COLO668 (cell line): ENCODE measurements at regions not wholly inside any gene's neighbourhood (a gene's known extent, or its start where the extent isn't known, plus 50 kb on each side); places are given as distances from the start of the nearest gene placed in this dataset.

ENCODE experiments used
- DNase-seq: peaks from one replicate; lab custom pipeline; 2025; ENCODE audit not compliant: unreplicated experiment; lab: John Stamatoyannopoulos, UW

DNA sequence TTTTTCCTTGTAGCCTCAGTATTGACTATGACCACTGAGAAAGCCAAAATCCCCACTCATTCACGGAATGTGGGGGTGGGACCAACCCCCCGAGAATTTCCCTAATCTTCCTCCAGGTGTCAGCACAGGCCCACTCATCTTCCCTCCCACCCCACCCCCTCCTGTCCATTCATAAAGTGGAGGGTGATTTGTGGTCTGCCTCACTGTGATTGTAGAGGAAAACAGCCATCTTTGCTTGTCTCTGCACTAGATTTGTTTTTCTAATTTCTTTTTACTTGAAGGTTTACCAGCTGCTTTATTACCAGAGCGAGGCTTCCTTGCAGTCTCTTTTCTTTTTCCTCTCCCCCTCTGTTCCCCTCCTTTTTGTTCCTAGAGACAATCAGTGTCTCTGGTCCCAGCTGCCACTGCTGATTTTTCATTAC lies 171.8 kb downstream of the ICOS start:
- DNase-seq, result no peak

DNA sequence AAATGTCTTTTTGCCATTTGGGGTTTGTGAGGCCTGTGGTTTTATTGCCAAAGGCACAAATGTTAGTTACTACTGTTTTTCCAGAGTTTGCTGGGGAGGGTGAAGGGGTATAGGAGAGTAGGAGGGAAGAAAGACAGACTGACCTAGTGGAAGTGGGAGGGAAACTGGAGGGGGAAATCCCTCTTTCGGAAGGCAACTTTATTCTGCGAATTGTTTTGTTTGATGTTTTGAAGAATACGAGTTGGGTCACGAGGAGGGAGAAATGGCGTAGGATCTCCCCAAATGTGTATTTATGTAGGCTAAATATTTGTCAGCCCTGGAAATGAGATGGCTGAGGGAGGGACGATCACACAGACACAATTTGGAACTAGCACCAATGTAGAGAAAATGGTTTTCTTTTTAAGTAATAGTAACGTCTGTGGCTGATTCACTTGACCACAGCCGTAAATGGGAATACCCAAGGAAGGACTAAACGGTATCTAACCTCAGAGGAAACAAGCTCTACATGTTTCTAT lies 172.3 kb downstream of the ICOS start:
- DNase-seq, result no peak

DNA sequence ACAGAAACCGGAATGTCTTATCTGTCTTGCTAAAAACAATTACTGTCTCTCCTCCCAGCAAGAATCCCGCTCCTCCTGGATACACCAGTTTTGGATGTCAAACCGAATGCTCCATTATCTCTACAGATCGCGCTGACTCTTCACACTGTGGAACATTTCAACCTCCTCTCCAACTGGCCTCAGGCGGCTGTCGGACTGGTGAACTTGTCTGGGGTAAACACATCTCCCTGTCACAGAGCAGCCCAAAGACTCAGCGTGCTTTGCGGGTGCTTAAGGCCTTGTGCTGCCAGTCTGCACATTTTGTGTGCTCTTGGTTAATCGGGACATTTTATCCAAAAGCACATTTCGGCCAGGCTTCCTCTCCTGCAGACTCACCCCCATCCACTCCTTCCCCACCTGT lies 173.1 kb downstream of the ICOS start:
- DNase-seq, result no peak

DNA sequence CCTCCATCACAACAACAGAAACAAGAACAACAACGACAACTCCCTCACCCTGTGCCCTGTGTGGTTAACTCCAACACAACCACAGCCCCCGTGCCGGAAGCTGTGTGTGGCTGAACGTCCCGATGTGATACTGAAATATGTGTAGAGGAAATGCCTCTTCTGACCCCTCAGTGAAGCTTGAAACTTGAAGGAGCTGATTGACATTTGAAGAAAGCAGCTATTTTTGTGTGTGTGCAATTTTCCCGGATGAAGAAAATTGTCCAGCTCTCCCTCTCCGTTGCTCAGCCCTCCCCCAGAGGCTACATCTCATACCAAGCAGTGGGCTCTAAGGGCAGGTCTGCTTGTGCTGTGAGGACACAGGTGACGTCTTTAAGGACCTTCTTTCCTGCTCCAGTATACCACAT lies 173.8 kb downstream of the ICOS start:
- no peak for DNase-seq

DNA sequence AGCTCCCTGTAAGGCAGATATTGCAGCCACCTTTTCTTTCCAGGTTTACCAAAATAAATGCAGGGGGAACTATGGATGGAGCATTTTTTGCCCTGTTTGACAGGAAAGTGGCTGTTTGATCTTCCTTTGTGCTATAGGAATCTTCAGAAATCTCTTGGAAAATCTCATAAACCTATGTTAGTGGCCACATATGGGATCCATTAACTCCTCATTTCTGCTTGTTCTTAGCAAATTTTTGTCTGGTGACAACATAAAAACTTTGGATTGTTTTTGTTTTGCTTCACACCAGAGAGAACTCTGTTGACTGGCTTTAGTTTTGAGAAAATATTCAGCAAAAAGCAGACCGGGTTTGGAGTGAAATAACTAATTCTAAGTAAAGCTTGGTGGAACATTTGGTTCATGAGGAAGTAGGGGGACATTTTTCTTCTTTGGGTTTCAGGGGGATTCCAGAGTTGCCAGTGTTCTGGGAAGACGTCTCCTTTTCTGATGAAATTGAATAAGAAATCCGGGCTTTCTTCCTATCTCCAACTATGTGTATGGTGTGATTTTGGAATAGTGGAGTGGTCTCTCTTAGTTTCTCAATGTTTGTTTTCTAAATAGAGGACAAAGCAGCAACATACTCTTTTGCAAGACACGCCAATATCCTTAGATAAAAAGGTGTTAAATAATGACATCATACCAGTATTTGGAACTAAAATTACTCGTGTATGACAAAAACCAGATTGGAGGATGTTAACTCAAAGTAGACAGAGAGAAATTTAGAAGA lies 174.4 kb downstream of the ICOS start:
- DNase-seq, result no peak

DNA sequence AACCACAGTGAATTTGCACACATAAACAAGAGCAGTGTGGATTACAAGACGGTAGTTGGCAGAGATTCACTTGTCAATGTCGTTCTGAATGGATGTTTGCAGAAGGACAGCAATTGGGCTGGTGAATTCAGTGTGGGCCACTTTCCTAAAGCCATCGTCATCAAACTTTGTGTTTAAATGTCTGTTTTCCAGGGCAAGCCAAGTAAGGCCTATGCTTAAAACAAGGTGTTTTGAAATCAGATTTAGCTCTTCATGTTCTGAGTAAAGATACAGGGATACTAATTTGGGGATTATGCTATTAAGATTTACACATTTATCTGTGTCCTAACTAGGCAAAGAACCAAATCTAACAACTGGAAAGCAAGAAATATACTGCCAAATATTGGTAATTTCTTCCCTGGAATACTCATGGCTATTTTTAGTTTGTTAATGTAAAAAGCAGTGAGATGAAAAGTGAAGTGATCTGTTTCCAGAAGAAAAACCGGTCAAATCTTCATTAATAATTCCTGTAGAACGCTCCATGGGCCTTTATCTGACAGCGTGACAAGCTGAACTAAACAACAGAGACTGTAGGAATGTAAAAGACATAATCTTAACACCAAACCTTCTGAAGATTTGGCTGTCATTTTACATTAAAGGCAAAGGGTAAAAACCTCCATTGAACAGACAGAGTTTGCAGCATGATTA lies 175.7 kb downstream of the ICOS start:
- DNase-seq, result no peak

DNA sequence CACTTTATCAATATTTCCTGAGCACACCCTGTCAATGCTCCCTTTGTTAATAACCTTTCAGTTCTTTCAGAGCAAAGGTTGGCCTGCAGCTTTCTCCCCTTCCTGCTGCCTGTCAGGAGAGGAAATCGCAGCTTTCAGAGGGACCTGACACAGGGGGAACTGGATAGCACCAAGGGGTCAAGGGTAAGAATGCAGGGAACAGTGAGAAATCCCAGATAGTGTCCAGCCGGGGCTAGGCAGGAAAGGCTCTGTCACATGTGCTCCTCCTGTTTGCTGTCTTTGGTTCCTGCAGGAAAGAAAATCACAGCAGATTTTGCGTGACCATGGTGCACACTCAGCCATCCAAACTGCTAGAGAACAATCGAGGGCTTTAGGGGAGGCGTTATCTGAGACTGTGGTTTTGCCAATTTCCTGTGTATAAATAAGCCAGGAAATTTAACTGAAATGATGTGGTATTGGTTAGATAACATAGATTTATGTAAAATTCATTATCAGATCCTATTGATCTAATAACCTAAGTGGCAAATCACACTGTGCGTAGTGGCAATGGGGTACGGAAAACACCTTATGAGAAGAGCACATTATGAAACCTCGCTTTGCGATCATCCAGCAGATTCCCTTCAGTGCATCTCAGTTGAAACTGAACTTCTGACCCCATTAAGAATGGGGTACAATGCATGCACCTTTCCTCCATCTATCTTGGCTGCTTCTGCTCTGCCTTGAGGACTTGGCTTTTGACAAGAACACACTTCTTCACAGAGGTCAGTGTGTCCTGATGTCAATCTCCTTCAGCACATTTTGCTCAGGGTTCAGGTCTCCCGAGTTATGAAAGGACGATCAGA lies 178.0 kb downstream of the ICOS start:
- no peak for DNase-seq

DNA sequence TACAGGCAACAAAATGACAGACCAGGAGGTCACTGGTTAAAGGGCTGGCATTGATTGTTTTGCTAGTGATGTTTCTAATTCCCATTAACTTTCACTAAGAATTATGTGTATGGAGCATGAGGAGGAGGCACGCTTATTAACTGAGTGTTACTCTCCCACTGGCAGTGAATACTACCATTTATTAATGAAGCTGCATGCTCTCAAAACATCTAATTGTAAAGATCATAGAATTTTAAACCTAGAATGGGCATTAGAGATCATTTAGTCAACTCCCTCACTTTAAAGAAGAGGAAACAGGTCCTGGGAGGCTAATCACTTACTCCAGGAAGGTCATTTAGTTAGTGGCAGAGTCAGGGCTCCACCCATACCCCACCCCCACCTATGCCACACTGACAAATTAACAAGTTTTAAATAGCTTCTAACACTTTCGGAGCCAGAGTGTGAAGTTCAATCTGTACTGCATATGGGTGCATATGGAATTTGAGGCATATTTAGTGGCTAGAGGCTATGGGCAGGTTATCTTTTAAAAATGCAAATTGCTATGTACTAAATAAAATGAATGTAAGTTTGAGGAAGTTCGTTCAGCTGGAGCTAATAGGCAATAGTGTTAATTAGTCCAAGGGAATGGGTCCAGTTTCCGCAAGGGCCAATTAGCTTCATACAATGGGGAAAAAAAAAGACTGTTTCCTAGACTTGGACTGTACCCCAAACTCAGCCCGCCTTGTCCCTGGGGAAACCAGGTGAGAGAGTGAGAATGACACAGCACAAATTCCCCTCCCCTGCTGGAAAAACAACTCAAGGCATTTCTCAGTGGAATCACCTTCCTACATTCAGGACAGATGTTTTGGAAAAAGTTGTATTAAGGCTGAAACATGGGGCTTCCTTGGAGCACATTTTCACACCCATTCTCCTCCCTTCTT lies 178.8 kb downstream of the ICOS start:
- no peak for DNase-seq

DNA sequence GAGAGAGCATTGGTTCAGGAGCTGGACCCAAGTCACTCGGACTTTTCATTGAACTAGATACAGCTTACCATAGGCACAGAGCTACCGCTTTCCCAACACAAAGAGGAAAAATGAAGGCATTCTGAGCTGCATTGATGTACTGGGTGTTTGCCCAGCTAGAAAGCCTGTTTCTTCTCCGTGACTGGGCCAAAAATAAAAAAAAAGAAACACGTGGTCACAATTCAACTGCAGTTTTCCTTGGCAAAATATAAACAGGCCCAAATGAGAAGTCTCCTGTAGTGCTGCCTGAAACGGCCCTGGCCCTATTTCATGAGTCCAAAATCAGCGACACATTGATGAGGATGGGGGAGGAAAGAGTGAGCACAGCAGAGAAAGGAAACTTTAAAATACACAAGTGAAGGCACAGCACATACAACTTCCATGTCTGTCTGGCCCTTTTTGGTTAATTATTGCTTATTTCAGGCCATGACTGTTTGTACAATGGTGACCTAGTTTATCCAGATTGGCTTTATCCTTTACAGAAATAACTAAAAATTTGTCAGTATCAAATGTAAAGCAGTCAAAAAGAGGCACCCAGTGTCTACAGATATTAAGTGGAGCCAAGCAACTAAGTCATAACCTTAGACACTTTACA lies 179.7 kb downstream of the ICOS start:
- no peak for DNase-seq

DNA sequence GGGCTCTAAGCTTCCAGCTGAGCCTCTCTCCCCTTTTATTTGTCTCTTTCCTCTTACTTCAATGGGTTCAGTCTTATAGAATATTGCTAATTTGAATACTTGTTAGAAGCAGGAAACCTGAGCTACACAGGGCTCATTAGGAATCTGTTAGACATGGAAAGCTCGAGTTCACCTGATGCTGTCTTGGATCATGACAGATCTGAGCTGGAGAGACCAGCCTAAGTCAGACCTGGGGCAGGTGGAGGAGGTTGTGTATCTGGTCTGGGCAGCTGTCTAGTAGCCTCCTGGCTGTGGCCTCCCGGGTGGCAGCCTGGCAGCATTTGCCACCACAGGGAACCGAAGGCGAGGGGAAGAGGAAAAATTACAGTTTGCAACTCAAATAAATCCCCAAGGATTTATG lies 185.9 kb downstream of the ICOS start:
- DNase-seq, result no peak

DNA sequence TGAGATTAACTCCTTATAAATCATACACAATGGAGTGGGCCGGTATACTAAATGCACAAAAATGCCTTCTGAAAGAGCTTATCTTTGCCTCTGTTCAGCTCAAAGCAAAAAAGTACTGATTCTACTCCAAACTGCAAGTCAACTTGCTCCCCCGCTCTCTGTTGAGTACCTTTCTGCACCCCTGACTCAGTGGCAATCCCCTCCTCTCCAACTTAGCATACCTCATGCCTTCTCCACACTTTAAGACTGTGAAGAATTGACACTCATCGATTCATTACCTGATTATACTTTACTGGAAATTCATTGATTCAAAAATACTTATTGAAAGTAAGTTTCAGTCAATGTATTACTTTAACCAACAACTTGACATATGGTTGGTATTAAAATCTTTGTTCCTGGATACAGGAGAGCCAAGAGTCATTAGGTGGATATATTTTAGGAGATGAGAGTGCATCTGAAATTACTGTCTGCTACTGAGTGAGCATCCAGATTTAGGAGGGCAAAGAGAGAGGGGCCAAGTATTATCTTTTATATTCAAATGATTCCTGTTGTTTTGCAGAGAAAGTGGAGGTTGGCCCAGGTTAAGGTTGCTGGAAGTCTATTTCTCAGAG lies 187.7 kb downstream of the ICOS start:
- no peak for DNase-seq

DNA sequence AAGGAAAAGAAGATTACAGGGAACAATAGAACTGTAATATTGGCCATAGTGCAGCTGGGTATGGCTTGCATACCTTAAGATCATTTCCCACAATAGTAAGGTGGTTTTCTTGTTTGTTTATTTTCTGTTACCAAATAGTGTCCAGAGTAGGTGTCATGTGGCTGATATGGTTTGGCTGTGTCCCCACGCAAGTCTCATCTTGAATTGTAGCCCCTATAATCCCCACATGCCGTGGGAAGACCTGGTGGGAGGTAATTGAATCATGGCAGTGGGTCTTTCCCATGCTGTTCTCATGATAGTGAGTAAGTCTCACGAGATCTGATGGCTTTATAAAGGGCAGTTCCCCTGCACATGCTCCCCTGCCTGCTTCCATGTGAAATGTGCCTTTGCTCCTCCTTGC lies 190.1 kb downstream of the ICOS start:
- DNase-seq, result no peak

DNA sequence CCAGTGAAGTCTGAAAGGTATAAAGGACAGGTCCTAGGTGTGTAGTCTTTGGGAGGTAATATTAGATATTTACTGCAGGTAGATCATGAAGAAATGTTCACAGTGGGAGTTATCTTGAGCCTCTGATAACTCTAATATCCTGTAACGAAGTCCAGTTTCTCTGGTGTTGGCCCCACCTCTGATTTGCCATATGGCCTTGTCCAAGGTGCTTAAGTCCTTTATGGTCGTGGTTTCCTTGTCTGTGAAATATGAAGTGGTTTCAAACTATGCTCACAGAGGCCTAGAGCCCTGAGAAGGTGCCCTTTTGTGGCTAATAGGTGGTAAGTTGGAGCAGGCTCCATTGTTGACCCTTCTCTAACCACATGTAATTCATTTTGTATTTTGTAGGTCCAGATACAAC lies 190.7 kb downstream of the ICOS start:
- no peak for DNase-seq

DNA sequence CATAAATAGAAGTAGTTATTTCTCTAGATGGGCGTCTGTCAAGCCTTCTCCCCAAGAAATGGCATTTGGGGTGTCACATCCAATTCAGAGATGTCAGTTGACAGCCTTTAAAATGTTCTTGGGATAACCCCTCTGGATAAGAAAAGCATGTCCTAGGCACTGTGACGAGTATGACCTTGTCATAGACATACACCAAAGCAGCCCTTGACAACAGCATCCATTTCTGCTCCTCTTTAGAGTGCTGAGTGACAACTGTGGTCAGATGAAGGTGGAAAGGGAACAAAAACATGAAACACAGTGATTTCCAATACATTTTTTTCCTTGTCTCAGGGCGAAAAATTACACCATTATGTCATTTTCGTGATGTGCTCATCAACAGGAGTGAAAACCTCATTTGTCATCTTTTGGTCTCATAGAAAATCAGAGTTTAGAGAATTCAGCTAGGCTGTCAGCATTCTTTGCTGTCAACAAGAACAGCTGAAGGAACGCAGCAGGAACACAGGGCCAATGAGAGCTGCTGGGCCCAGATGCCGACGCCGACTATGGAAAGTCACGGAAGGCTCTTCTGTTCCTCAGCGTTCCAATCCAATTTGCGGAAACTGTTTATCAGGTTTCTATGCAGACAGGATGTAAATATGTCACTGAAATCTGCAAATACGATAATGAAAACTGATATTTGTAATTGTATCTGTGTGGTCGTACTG lies 193.2 kb downstream of the ICOS start:
- no peak for DNase-seq

DNA sequence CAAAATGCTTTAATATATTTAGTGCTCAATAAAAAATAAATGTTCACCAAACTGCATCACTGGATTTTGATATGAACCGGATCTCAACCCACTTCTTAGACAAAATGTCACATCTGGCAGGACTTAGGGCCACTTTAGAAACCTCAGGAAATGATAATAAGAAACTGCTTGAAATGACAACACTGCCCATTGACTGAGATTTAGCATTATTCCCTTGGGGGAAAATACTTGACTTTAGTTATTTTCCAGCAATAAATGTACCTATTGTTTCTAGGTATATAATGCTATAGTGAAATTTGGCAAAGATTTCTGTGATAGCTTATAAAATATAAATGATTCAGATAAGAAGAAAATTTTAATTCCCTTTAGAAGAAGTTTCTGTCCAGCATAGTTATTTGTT lies 195.1 kb downstream of the ICOS start:
- DNase-seq, result no peak

DNA sequence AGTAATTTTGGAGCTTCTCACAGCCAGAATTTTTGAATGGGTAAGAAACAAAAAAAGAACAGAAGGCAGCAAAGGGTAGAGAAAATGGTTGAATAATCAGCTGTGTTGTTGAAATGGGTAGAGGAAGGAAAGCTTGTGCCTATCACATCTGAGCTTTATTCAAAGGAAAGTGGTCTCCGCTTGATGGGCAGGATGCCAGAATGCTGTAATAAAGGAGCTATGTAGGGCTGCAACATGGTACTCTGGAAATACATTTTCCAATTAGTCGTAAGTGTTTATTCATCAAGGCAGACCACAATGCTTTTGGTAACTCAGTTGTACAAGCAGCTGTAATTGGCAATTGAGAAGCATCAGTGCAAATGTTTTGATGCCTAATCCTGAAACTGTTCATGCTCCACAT lies 196.9 kb downstream of the ICOS start:
- DNase-seq, result no peak

DNA sequence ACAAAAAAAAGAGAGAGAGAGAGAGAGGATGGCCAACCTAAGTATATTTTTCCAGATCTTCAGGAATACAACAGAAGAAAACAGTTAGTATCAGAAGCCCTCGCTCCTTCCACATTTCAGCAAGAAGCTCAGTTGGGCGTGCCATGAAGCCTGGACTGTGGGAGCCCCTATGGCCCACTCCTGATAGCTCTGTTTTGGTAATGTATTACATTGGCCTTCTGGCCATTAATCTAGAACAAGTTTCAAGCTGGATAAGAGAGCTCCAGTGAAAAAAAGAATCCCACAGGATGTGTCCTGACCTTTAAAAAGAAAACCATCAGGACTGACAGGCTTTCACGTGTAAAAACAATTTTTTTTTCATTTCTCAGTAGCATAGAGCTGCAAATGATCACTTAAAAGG lies 197.9 kb downstream of the ICOS start:
- DNase-seq, result no peak

DNA sequence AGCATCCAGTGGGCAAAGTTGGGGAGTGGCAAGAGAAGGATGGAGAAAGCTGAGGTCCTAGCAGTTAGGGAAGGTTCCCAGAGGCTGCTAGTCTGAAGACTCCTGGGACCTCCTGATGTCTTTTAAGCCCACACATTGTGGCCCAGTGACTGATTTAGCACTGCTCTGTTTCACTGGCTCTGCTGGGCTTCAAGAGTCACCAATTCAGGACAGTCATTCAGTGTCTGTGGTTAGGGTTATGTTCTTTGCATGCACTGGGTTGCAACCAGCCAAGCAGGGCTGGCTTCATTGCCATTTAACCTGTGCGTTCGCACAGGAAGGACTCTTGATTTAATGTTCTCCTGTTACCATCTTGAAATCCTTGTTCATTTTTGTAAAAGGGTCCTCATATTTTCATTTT lies 199.2 kb downstream of the ICOS start:
- no peak for DNase-seq

DNA sequence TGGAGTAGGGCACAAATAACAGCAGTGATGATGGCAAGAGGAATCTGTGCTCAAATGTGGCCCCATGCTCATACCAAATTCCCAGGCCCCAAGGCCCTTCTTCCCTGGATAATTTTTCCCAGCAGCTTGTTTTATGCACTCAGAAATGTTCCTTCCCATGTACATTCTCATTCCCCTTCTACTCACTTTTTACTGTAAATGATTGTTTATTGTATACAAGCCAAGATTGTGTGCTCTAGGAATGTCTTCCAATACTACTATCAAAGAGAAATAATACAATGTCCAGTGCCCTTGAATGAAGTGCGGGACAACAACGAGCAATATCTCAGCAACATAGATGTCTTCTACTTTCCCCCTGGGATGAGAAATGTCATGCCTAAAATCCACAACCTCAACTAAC lies 201.6 kb downstream of the ICOS start:
- DNase-seq, result no peak
